ENCODE measurements at regions not wholly inside any gene's neighbourhood (a gene's known extent, or its start where the extent isn't known, plus 50 kb on each side); places are given as distances from the start of the nearest gene placed in this dataset.

- Histone ChIP-seq H3K9ac (ENCODE audit: low read length) (no peak overlapping the region), H3K36me3 (ENCODE audit: low read depth, low read length) (no peaks in the 10 kb centered on the region), H3F3A (ENCODE audit: low read length, unreplicated experiment) (no peaks in the 10 kb centered on the region), H3K4me2 (ENCODE audit: low read length) (no peak overlapping the region), H3K4me1 (ENCODE audit: insufficient read depth, low read length) (no peaks in the 10 kb centered on the region), H3K9me2 (replicated peaks; ENCODE audit: low read length) (no peaks in the 10 kb centered on the region), H3K27ac (ENCODE audit: low read length) (no peak overlapping the region), H3K9me3 (ENCODE audit: low read length) (no peaks in the 10 kb centered on the region), H2AFZ (ENCODE audit: low read length) (no peak overlapping the region), H3K27me3 (ENCODE audit: low read length) (no peaks in the 10 kb centered on the region), H4K20me1 (ENCODE audit: low read length) (no peaks in the 10 kb centered on the region), H3K79me2 (ENCODE audit: low read length) (no peaks in the 10 kb centered on the region), H3K4me3 (ENCODE audit: low read length) (no peak overlapping the region)
- ATAC-seq (no peak), DNase-seq (no peak)
- no TSS peak for BruUV-seq (replicated peaks)
- intact Hi-C loops (cut with micrococcal nuclease), result no loop called here
- POLR2A ChIA-PET (ENCODE audit: unreplicated experiment), result no interaction called here
- CTCF ChIA-PET, result no interaction called here
- no peak for TF ChIP-seq CTCF (conservative IDR thresholded peaks at IDR 0.05; ENCODE audit: low read depth, low read length)
- no peak for TF ChIP-seq EZH2phosphoT487 (IDR thresholded peaks at IDR 0.05; ENCODE audit: borderline replicate concordance, low read length)
- TF ChIP-seq EZH2 (IDR thresholded peaks at IDR 0.05; ENCODE audit: low read length, unreplicated experiment), result no peak
These were observed 56.2 kb downstream of the PABPC4L start for GRCh38 chr4:134145369-134145768.

GRCh38 chr4:134144337-134144736 lies 57.3 kb downstream of the PABPC4L start:
- Histone ChIP-seq H3K27me3 (ENCODE audit: low read length) (no peaks in the 10 kb centered on the region), H3K4me2 (ENCODE audit: low read length) (no peak overlapping the region), H3K79me2 (ENCODE audit: low read length) (no peaks in the 10 kb centered on the region), H2AFZ (ENCODE audit: low read length) (no peak overlapping the region), H3F3A (ENCODE audit: low read length, unreplicated experiment) (no peaks in the 10 kb centered on the region), H3K4me1 (ENCODE audit: insufficient read depth, low read length) (no peaks in the 10 kb centered on the region), H3K9ac (ENCODE audit: low read length) (no peak overlapping the region), H3K27ac (ENCODE audit: low read length) (no peak overlapping the region), H3K36me3 (ENCODE audit: low read depth, low read length) (no peaks in the 10 kb centered on the region), H3K4me3 (ENCODE audit: low read length) (no peak overlapping the region), H4K20me1 (ENCODE audit: low read length) (no peaks in the 10 kb centered on the region), H3K9me2 (replicated peaks; ENCODE audit: low read length) (no peaks in the 10 kb centered on the region), H3K9me3 (ENCODE audit: low read length) (no peaks in the 10 kb centered on the region)
- DNase-seq (no peak), ATAC-seq (no peak)
- intact Hi-C loops (cut with micrococcal nuclease), result no loop called here
- BruUV-seq (replicated peaks), result no TSS peak
- TF ChIP-seq CTCF (conservative IDR thresholded peaks at IDR 0.05; ENCODE audit: low read depth, low read length) (no peak), EZH2 (IDR thresholded peaks at IDR 0.05; ENCODE audit: low read length, unreplicated experiment) (no peak), EZH2phosphoT487 (IDR thresholded peaks at IDR 0.05; ENCODE audit: borderline replicate concordance, low read length) (no peak)
- CTCF ChIA-PET, result no interaction called here
- POLR2A ChIA-PET (ENCODE audit: unreplicated experiment), result no interaction called here

- intact Hi-C loops (cut with micrococcal nuclease), result no loop called here
- no peak overlapping the region for H3K4me3 ChIP-seq (ENCODE audit: low read length)
- H3K27ac ChIP-seq (ENCODE audit: low read length), result no peak overlapping the region
- no peaks in the 10 kb centered on the region for H3K4me1 ChIP-seq (ENCODE audit: insufficient read depth, low read length)
- no peaks in the 10 kb centered on the region for H3K79me2 ChIP-seq (ENCODE audit: low read length)
- no peaks in the 10 kb centered on the region for H4K20me1 ChIP-seq (ENCODE audit: low read length)
- H3K36me3 ChIP-seq (ENCODE audit: low read depth, low read length), result no peaks in the 10 kb centered on the region
- H3F3A ChIP-seq (ENCODE audit: low read length, unreplicated experiment), result no peaks in the 10 kb centered on the region
- ATAC-seq, result no peak
- ChIA-PET POLR2A (ENCODE audit: unreplicated experiment) (no interaction called here), CTCF (no interaction called here)
- no peak overlapping the region for H3K9ac ChIP-seq (ENCODE audit: low read length)
- no peaks in the 10 kb centered on the region for H3K27me3 ChIP-seq (ENCODE audit: low read length)
- H2AFZ ChIP-seq (ENCODE audit: low read length), result no peak overlapping the region
- no peaks in the 10 kb centered on the region for H3K9me3 ChIP-seq (ENCODE audit: low read length)
- no peaks in the 10 kb centered on the region for H3K9me2 ChIP-seq (replicated peaks; ENCODE audit: low read length)
- no peak overlapping the region for H3K4me2 ChIP-seq (ENCODE audit: low read length)
- DNase-seq, result no peak
- no TSS peak for BruUV-seq (replicated peaks)
- TF ChIP-seq EZH2phosphoT487 (IDR thresholded peaks at IDR 0.05; ENCODE audit: borderline replicate concordance, low read length), result no peak
- TF ChIP-seq EZH2 (IDR thresholded peaks at IDR 0.05; ENCODE audit: low read length, unreplicated experiment), result no peak
- TF ChIP-seq CTCF (conservative IDR thresholded peaks at IDR 0.05; ENCODE audit: low read depth, low read length), result no peak
These were observed 59.9 kb downstream of the PABPC4L start for GRCh38 chr4:134141728-134142127.

Measured in PC-3 (cell line).